Epithelial cell of proximal tubule (primary cell): ENCODE measurements at regions not wholly inside any gene's neighbourhood (a gene's known extent, or its start where the extent isn't known, plus 50 kb on each side); places are given as distances from the start of the nearest gene placed in this dataset.

ENCODE experiments used
- DNase-seq: peaks from one replicate; pipeline ENCODE4 v3.0.0-alpha.2; 2011; ENCODE audit warnings: low read depth
- H3K4me3 ChIP-seq: 2 replicates; pipeline ENCODE4 v1.5.1; 2011; ENCODE audit warnings: low read depth, mild to moderate bottlenecking, low read length
- TF ChIP-seq, protein P1 (sequence below): conservative IDR thresholded peaks from 2 replicates; pipeline ENCODE4 v1.5.1; 2012; ENCODE audit warnings: low read depth, mild to moderate bottlenecking, low read length

- no peak overlapping the region for H3K4me3 ChIP-seq
- DNase-seq = no peak
- TF ChIP-seq, protein P1, sequence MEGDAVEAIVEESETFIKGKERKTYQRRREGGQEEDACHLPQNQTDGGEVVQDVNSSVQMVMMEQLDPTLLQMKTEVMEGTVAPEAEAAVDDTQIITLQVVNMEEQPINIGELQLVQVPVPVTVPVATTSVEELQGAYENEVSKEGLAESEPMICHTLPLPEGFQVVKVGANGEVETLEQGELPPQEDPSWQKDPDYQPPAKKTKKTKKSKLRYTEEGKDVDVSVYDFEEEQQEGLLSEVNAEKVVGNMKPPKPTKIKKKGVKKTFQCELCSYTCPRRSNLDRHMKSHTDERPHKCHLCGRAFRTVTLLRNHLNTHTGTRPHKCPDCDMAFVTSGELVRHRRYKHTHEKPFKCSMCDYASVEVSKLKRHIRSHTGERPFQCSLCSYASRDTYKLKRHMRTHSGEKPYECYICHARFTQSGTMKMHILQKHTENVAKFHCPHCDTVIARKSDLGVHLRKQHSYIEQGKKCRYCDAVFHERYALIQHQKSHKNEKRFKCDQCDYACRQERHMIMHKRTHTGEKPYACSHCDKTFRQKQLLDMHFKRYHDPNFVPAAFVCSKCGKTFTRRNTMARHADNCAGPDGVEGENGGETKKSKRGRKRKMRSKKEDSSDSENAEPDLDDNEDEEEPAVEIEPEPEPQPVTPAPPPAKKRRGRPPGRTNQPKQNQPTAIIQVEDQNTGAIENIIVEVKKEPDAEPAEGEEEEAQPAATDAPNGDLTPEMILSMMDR = no peak
Observed at GRCh38 chr14:58797010-58797429, 159.3 kb downstream of the DACT1 start.

DNA sequence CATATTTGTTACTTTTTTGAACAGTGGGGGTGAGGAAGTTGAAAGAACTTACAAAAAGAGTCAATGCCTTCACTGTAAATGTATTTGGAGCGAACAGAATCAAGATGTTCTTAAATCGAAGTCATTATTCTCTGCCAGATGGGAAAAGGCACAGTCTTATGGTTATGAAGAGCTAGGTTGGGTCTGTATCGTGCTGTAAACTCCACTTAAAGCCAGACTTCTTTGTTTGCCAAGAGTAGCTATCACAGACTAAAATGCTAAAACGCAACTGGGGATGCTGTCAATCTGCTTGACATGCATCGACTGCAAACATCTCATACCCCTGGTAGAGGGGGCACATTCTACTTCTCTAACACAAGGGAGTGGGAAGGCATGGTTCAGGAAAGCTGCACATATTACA lies 160.4 kb downstream of the DACT1 start:
- no peak overlapping the region for H3K4me3 ChIP-seq
- TF ChIP-seq, protein P1 = no peak
- no peak for DNase-seq

DNA sequence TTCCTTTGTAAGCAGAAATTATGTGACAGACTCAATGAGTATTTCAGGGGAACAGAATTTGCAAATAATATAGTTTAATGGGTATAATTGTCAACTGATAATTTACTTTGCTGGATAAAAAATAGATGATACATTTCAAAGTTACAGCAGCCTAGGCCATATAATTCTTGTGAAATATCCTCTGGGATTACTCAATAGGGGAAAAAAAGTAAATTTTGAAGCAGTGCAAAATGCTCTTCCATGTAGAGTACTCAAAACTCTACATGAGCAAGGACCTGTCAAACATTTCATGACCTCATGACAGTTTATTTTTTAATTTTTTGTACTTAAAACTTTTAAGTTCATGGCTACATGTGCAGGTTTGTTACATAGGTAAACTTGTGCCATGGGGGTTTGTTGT lies 163.3 kb downstream of the DACT1 start:
- DNase-seq = no peak
- TF ChIP-seq, protein P1 = no peak
- no peak overlapping the region for H3K4me3 ChIP-seq

- TF ChIP-seq, protein P1 = no peak
- DNase-seq = no peak
- H3K4me3 ChIP-seq = no peak overlapping the region
Observed at GRCh38 chr14:58805057-58805456, 167.3 kb downstream of the DACT1 start.

GRCh38 chr14:58805605-58806409 lies 168.0 kb downstream of the DACT1 start:
- H3K4me3 ChIP-seq = no peak overlapping the region
- no peak for DNase-seq
- TF ChIP-seq, protein P1 = no peak

GRCh38 chr14:58807191-58807590 lies 169.4 kb downstream of the DACT1 start:
- no peak overlapping the region for H3K4me3 ChIP-seq

DNA sequence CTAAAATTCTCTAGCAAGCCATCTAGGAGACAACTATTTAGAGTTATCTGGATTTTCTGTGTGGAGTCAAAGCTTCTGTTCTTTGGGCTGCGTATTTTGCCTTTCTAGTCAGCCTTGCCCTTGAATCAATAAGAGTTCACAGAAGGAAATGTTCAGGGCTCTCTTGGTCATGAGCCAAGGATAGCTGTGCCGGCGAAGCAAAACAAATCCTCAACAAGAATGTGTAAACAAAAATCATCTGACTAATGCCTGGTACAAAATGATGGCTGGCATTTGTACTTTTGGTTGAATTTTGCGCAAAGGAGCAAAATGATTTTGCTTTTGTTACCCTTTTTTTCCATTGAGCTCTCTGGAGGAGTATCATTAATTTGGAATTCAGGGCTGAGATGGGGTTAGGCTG lies 171.1 kb downstream of the DACT1 start:
- DNase-seq = no peak
- TF ChIP-seq, protein P1 = no peak
- H3K4me3 ChIP-seq = no peak overlapping the region

More at GRCh38 chr14:58807191-58807590, 169.4 kb downstream of the DACT1 start:
- no peak for DNase-seq
- TF ChIP-seq, protein P1 = no peak
